ENCODE measurements at regions not wholly inside any gene's neighbourhood (a gene's known extent, or its start where the extent isn't known, plus 50 kb on each side); places are given as distances from the start of the nearest gene placed in this dataset.
"Not testable (repeated sequence)": the region's sequence is repeated elsewhere in the genome, so short reads cannot be mapped to it uniquely, and the experiment has no call there.

DNA sequence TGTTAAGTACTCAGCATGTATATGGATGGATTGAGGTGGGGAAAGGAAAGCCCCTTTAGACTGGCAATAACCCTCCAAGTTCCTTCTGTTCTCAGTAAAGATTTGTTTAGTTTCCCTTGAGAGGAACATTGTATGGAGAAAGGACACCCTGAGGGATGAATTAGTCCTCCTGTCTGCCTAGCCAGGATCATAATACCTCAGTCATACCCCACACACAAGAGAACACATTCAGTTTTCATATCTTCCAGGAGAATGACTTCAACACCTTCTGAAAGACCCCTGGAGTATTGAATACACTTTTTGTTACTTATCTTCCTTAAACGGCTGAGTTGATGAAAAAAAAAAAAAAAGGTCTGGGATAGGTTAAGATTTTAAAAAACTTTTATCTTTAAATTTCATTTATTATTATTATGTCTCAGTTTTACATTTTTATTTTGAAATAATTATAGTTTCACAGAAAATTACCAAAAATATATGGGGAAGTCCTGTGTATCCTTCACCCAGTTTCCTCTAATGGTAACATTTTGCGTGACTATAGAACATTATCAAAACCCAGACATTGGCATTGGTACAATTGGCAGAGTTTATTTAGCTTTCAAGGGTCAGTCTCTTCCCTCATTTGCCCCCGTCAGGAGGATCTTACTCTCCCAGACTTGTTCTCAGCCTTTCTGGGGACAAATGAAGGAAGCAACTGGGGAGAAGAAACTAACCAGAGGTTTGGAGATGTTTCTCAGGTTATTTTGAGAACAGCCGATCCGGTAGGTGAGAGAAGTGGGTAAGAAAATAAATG lies 88.0 kb downstream of the ACTBL2 start:
- DNase-seq: no peak

DNA sequence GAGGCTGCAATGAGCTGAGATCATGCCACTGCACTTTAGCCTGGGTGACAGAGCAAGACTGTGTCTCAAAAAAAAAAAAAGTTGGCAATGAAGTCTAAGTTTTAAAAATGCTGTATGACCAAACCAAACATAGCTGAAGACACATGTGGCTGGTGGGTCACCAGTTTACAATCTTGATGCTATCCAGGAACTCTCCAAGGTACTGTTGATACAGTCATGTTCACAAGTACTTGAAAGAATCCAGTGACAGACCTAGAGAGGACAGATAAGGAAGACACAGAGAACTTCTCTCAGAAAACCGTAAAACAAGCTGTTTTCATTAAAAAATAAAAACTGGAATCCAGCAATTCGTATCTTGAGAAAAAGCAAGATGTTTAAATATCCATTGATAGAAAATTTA lies 95.7 kb downstream of the ACTBL2 start:
- DNase-seq: no peak

DNA sequence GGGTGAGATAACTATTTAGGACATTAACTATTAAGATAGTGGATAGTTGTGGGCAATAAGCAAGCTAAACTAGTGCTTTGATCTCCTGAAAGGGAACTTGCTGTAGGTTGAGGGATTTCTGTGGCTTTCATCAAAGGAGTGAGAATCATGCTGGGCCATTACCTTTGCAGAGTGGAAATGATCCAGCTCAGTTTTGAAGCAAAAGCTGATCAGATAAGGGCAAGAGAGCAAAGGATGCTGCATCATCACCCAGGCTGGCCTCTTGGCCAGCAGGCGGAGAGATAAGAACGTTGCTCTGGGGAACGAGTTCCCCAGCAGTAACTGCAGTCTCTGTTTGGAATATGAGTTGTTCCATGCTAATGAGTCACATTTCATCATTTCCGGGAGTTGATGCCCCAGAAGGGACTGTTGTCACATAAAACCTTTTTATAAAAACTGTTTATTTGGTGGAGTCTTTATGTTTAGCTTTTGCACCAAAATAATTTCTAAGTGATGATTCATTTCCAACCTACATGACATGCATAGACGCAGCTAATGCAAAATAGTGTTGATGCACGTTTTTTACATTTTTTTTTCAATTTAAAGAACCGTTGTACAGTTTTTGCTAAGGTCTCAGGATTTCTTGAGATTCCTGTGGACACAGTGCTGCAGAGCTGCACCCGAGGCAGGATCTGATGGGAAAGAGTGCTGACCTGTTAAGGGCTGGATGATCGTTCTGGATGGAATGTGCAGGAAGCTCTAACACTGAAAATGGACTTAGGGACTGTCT lies 99.3 kb downstream of the ACTBL2 start:
- peak; percentile 2 for DNase-seq

DNA sequence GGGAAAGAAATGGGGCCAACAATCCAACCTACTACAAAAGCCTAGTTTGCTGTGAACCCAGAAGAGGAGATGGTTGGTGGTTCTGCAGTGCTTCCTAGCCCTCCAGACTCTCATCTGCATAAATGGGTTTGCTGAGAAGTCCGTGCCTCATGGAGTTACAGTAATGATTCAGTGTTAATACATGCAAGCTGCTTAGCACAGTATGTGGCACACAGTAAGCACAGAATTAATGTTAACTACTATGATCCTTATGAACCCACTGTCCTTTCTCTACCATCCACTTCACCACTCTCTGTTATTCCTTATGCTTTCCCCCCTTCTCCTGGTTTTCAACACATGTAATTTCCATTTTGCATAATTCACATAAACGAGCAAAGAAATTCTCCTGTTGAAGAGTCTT lies 100.0 kb downstream of the ACTBL2 start:
- DNase-seq: no peak

DNA sequence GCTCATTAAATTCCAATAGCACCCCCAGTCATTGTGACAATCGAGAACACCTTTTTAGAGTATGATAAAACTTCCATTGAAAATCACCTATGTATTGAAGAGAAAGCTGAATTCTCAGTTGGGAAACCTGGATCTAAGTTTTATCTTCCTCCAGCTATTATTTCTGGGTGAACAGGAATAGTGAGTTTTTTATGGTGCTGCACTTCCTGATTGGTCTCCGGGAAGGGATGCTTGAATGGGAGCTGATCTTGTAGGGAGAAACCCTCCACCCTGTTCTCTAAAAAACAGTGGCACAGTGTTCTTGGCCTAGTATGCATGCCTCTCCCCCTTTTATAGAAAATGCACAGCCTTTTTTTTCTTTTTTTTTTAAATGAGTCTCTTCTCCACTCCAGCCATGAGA lies 112.2 kb downstream of the ACTBL2 start:
- DNase-seq: no peak

DNA sequence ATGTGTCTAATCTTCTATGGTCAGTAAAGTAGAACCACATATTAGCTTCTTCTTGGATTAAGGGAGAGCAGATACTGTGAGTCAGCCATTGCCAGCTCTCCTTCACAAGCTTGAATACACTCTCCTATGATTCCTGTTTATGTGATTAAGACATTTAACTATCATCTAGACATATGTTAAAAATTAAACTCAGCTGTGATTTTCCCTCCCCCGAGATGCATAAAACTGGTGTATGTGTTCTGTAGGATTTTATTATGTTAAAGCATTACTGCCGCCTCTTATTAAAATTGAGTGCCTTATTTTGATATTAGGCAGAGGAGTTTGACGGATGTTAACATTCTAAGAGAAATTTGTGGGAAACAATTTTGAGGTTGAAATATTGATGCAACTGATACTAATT lies 114.6 kb downstream of the ACTBL2 start:
- no peak for DNase-seq

DNA sequence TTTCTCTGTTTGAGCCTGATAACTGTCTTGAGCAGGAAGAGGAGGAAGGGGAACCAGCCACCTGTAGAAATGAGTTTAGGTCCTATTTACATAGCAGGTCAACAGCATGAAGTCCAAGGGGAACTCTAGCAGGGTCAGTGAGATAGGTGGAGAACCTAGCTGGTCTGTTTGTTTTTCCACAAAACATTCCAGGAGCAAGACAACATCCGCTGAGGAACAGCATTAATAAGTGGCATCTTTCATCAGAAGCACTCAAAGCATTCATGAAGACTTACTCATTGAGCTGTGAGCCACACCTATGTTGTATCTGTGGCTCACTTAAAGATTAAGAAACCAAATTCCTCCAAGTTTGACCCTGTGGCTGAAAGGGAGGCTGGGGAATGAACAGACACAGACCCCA lies 115.9 kb downstream of the ACTBL2 start:
- no peak for DNase-seq

DNA sequence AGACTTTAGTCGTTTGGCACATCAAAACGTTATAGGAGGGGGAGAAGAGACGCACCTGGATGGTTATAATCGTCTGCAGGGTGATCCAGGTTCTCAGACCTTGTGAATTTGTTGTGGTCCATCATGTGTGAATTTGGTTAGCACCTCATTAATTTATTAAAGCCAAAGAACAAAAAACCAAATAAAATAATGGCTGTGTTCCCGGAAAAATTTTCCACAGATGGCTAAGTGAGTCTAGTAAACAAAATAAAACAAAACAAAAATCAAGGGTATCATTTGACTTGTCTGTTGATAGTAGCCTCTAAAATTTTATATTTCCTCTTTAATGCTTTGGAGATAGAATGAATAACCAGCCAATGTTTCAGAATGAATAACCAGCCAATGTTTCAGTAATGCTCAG lies 119.7 kb downstream of the ACTBL2 start:
- no peak for DNase-seq

DNA sequence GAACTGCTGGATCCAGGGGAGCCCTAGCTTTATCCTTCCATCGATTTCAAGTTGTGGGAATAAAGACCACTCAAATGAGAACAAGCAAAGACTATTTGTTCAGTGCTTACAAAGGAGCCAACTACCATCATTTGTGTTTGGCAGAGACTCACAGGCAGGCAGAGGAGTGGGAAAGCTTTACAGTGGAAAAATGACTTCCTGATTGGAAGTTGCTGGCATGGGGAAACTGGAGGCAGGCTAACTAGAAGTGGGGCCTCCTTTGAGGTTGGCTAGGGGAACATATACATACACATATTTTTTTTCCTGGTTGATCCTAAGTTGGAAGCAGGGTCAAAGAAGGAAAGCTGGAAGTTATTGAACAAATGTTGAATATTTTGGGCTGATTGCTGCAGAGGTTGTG lies 121.7 kb downstream of the ACTBL2 start:
- DNase-seq: no peak

DNA sequence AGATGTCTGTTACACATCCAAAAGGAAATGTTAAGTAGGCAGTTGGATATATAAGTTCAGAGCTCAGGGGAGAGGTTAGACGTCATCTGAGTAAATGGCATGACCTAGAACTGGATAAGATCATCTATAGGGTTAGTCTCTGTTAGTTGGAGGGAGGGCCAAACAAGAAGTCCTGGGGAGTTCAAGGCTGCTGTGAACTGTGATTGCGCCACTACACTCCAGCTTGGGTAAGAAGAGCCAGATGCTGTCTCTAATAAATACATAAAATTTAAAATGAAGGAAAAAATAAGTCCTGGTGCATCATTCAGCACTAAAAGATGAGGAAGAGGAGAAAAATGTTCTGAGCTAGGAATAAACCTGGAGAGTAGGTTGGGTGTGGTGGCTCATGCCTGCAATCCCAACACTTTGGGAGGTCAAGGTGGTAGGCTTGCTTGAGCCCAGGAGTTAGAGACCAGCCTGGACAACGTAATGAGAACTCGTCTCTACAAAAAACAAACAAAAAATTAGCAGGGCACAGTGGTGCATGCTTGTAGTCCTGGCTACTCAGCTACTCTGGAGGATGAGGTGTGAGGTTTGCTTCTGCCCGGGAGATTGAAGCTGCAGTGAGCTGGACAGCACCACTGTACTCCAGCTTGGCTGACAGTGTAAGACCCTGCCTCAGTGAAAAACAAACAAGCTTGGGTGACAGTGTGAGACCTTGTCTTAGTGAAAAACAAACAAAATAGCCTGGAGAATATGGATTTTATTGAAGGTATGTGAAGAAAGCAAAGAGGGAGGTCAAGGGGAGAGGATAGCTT lies 123.6 kb downstream of the ACTBL2 start:
- DNase-seq: no peak

DNA sequence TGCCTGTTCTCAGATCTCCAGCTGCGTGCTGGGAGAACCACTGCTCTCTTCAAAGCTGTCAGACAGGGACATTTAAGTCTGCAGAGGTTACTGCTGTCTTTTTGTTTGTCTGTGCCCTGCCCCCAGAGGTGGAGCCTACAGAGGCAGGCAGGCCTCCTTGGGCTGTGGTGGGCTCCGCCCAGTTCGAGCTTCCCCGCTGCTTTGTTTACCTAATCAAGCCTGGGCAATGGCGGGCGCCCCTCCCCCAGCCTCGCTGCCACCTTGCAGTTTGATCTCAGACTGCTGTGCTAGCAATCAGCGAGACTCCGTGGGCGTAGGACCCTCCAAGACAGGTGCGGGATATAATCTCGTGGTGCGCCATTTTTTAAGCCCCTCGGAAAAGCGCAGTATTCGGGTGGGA lies 125.8 kb downstream of the ACTBL2 start:
- DNase-seq: not testable (repeated sequence)

DNA sequence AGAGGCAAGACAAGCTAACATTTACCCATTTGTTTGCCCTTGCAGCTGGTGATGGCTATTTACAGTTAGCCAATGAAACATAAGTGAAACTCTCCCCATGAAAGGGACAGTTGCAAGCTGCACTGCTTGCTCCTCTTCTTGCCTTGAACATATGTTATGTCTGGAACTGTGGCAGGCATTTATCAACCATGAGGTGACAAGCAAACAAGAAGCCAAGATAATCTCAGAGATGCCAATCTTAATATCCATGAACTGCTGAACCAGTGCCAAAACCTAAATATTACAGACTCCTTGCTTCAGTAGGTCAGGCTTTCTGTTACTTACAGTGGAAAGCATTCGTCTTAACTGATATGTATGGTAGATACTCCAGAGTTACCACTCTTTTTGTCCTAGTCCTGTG lies 133.4 kb downstream of the ACTBL2 start:
- DNase-seq: no peak

DNA sequence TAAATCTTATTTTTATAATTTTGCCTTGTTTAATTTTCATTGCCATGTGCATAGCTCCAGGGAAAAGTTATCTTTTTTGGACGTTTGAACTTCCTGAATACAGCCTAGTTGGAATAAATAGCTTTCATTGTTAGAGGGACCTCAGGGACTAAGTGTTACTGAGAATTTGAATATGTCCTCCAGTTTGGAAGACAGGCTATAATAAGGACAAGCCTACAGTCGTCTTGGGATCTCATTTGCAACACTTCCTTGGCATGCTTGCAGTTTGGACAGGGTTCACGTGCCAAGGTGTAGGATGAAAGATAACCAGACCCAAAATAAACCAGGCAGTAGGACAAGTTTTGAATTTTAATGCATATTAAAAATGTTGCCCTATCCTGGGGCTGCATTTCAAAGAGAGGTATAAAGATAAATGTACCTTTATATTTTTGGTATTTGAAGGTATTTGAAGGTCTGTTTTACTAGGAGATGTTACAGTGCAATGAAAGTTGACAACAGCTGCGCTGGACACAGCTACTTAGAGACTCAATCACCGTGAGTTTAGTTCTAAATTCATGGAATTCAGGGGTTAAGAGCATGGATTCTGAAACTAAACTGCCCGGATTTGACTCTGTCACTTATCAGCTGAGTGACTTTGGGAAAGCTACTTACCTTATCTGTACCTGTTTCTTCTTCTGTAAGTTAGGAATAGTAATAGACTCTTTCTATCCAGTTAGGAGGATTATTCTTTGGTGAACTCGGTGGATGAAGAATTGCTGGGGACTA lies 134.1 kb downstream of the ACTBL2 start:
- DNase-seq: no peak

DNA sequence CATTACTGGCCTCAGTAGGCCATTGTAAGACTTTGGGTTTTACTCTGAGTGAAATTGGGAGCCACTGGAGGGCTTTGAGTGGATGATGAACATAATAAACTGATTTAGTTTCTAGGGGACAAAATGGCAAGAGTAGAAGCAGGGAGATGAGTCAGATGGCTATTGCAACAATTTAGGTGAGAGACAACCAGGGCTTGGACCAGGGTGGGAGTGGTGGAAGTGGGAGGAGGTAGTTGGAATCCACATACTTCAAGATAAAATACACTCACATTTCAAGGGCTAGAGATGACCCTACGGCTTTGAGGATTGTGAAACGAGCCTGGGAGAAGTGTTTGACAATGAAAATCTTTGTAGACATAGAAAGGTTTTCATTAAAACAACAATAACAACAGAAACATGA lies 136.3 kb downstream of the ACTBL2 start:
- DNase-seq: no peak

DNA sequence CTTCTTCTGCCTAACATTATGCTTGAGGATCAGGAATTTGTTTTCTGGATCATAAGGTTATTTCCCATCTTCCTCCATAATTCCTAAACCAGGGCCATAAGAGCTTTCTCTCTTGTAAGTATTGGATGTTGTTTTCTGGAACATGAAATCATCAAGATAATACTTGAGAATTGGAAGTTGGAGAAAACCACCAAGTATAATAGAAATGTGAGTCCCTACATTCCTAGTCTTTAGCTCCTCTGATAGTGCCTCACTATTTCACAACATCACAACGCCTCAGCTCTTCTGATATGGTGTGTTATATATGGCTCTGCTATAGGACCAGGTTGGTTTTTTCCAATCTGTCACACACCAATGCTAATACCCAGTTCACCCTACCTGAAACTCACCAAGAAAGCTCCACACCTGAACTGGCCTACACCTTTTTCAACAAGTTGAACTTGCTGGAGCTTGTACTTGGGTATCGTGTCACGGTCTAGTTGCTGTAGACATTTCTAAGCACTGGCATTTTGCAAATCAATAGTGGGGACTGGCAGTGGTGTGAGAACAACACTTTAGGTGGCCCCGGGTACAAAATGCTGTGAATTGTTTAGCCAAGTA lies 141.1 kb downstream of the ACTBL2 start:
- no peak for DNase-seq

DNA sequence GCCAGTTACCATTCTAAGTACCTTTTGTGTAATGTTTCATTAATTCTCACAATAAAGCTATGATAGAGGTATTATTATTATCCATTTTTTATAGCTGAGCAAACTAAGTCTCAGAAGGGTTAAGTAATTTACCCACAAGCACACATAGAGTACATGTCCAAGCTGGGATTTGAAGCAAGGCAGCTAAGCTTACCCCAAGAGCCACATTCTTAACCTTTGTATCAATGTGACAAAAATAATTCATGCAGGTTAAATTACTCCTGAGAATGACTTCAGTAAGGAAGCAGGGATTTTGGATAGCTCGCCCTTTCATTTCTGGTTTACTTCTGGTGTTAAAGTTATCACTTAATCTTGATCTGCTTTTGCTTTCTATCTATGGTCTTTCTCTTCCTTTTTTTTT lies 141.9 kb downstream of the ACTBL2 start:
- DNase-seq: no peak

DNA sequence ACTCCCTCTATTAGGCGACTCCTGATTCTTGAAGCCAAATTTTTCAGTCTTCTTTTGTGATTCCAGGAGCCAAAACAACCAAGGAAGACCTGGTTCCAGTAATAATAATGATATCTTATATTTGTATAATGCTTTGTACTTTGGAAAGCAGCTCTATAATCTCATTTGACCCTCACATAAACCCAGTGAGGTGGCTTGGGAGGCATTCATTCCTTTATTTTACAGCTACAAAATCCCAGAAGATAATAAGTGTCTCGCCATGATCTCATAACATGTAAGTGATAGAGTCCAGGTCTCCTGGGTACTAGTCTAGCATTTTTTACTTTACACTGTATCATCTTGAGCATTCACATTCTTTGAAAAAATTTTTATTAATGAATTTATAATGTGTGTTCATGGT lies 143.1 kb downstream of the ACTBL2 start:
- no peak for DNase-seq

DNA sequence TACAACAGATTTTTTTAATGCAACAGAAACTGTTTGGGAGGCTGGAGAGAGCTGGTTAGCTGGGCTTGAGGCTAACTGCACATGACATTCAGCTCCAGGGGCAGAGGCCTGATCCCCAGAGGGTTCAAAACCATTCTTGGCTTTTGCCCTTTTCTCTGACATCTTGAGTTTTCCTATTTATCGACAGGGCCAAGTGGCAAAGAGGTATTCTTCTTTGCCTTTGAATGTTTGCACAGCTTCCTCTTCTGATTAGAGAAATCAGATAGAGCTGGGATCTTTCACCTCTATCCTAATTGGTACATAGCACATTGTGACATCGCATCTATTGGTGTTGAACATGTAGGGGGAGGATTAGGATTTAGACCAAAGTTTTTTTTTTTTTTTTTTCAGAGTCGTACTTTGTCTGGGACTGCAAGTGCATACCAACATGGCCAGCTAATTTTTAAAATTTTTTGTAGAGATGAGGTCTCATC lies 143.7 kb downstream of the ACTBL2 start:
- no peak for DNase-seq

DNA sequence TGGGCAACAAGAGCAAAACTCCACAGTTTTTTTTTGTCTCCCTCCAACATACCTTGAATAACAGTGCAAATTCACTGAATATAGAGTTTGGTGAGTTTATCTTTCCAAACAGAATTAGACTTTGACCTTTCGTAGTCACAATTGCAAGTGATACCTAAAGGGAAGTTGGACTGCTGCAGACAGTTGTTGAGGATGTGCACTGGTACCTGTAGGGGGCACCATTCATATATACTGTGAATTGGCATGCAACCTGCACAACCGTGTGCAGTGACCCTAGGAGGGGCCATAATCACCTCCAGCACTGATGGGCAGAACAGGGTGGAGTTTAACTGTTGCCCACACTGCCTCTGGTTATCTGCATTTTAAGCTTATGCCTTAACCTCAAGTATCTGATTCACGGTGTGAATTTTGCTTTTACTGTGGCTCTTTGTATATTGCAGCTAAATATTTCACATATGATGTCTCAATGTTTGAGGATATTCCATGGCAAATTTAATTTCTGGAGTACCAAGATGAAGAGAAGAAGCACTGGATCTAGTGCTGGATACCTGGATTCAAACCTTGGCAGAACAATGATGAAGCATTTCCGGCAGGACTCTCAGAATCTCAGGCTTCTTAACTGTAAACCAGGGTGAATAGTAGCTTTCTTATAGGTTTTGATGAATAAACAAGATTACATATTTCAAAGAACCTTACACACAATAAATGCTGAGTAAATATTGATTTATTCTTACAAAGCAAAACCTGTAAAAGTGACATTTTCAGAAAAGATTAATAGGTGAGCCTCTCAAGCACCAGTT lies 144.3 kb downstream of the ACTBL2 start:
- no peak for DNase-seq

DNA sequence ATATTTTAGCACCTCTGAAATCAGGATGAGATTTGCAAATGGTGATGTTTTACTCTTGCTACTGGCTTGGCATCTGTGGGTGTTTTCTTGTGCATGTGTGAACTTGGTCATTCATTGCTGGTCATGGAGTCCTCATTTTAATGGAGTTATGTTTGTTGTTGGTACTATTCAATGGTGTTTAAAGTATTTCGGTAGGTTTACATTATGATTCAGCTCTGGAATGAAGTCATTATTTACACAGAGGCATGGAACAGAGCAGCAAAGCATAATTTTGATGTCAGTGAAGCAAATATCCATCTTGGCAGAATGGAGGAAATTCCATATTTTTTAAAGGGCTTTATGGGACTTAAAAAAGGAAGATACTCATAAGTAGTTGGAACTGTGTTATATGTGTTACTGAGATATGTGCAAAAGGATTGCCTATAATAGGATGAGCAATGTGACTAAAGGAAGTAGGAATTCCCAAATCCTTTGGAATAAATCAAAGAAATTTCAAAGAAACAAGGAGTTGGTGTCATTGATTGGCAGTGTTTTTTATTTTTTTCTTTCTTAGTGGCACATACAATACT lies 147.4 kb downstream of the ACTBL2 start:
- no peak for DNase-seq

DNA sequence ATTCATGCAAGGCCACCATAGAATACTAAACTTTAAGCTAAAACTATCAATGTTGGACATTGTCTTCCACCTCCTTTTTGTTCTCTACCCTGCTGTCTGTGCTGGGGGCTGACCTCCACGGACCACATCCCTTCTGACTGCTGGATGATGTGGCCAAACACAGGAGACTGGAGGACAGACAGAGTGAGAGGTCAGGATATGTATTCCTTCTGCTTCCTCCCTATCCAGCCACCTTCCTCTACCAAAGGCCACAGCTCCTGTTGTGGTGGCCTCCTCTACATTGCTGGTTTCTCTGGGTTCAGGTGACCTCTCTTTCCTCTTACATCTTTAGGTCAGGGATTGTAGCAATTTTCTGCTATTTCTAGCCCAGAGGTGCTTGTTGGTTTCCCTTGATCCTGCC lies 148.1 kb downstream of the ACTBL2 start:
- DNase-seq: no peak

All from stimulated activated naive CD4-positive, alpha-beta T cell treated with Interleukin-2 at 50 U/mL for 16 hours (primary cell).